Hepatocyte (in vitro differentiated cells): ENCODE measurements at regions not wholly inside any gene's neighbourhood (a gene's known extent, or its start where the extent isn't known, plus 50 kb on each side); places are given as distances from the start of the nearest gene placed in this dataset.

Experiments
- CTCF ChIP-seq: fragments of 200-600 bp; sonication (generic); IDR thresholded peaks from 2 replicates; pipeline ENCODE4 v1.5.1; 2016; ENCODE audit warnings: antibody characterized with exemption, mild to moderate bottlenecking; ENCODE audit not compliant: poor library complexity
- EZH2 ChIP-seq: fragments of 200-600 bp; sonication (generic); IDR thresholded peaks from 2 replicates; pipeline ENCODE4 v1.6.1; 2016; ENCODE audit warnings: antibody characterized with exemption, mild to moderate bottlenecking, borderline replicate concordance

DNA sequence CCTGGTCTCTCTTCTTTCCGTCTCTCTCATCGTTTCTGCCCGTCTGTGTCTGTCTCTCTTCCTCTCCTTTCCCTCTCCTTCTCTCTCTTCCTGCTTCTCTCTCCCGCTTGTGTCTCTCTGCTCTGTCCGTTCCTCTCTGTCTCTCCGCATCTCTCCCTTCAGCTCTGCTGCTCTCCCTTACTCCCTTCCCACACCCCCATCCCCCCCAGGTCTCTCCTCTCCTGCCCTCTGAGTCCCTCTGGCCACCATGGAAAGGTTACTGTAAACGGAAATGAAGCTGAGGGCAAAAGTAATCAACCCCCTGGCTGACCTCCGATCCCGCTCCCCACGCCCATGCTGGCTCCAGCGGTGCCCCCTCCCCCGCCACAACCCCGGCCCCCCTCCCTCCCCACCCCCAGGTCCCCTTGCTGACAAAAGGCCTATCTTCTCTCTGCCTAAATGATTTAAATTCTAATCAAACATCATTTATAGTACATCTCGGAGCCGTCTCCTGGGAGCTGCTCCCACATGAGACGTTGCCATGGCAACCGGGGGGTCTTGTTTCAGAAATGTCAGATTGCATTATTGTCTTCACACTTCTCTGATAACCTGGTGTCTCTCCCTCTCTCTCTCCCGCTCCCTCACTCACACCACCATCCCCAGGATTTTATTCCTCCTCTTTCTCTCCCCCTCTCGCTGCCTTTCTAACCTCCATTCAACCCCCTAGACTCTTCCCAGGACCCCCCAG is 203.8 kb downstream of the RBM19 start:
- TF ChIP-seq EZH2 (no peak), CTCF (no peak)
